ENCODE measurements at regions not wholly inside any gene's neighbourhood (a gene's known extent, or its start where the extent isn't known, plus 50 kb on each side); places are given as distances from the start of the nearest gene placed in this dataset.

GRCh38 chr5:88551724-88552345, 283.2 kb upstream of the TMEM161B start (continued):
- TF ChIP-seq ZNF687 (IDR thresholded peaks at IDR 0.05) = no peak

GRCh38 chr5:88550736-88551135, 282.1 kb upstream of the TMEM161B start:
- ChIA-PET RAD21 (ENCODE audit: unreplicated experiment) (no interaction called here), POLR2A (no interaction called here), CTCF (interaction anchor here (0.7 kb wide), 1 partner anchor 141 kb away, joined by 3 read pairs; no protein-coding TSS in a partner anchor), SMC1A (ENCODE audit: uncharacterized antibody, unreplicated experiment) (interaction anchor here (0.6 to 0.7 kb wide), 2 partner anchors 8 to 634 kb away, joined by 3 to 5 read pairs; no protein-coding TSS in a partner anchor)
- ATAC-seq = no peak
- Histone ChIP-seq H3K9ac (ENCODE audit: control insufficient read depth, insufficient read depth, low read length) (no peak overlapping the region), H3K9me3 (replicated peaks; ENCODE audit: control insufficient read depth, insufficient read depth, low read length) (no peaks in the 10 kb centered on the region), H3K4me2 (ENCODE audit: control insufficient read depth, insufficient read depth) (no peak overlapping the region), H3K4me3 (no peak overlapping the region), H4K20me1 (ENCODE audit: control insufficient read depth, insufficient read depth) (no peaks in the 10 kb centered on the region), H3K27me3 (replicated peaks in 1 of 2; ENCODE audit: control insufficient read depth in 2 of 2, insufficient read depth in 2 of 2, low read length in 1 of 2) (no peaks in the 10 kb centered on the region; a peak in 1 of 4 replicates), H3K36me3 (ENCODE audit: control insufficient read depth in 2 of 2, insufficient read depth in 2 of 2, low read length in 1 of 2) (no peaks in the 10 kb centered on the region), H3K27ac (ENCODE audit: control insufficient read depth, insufficient read depth) (no peak overlapping the region), H2AFZ (ENCODE audit: control insufficient read depth, low read depth, low read length) (no peak overlapping the region), H3K79me2 (ENCODE audit: control insufficient read depth, insufficient read depth, low read length) (no peaks in the 10 kb centered on the region), H3K4me1 (ENCODE audit: control insufficient read depth, insufficient read depth, low read length) (no peaks in the 10 kb centered on the region)
- intact Hi-C loops (cut with micrococcal nuclease; ENCODE audit: unreplicated experiment) = no loop called here
- FAIRE-seq = no peak
- no peak for DNase-seq (ENCODE audit: low read depth, low spot score)
- no TSS peak for BruUV-seq (replicated peaks)
- in situ Hi-C loops (cut with MboI) = no loop called here
- no peak for TF ChIP-seq ZNF24 (IDR thresholded peaks at IDR 0.05)
- TF ChIP-seq MXI1 (IDR thresholded peaks at IDR 0.05; ENCODE audit: low read depth, low read length) = no peak
- TF ChIP-seq YBX1 (IDR thresholded peaks at IDR 0.05) = no peak
- TF ChIP-seq MTA3 (IDR thresholded peaks at IDR 0.05; ENCODE audit: borderline replicate concordance, low read length) = no peak
- no peak for TF ChIP-seq TBL1XR1 (IDR thresholded peaks at IDR 0.05; ENCODE audit: low read depth, low read length)
- no peak for TF ChIP-seq CHD2 (IDR thresholded peaks at IDR 0.05; ENCODE audit: borderline replicate concordance, low read depth, low read length)
- TF ChIP-seq FOXM1 (IDR thresholded peaks at IDR 0.05; ENCODE audit: low read depth, low read length) = no peak
- TF ChIP-seq ZBTB11 (CRISPR knock-in tag; IDR thresholded peaks at IDR 0.05) = no peak
- TF ChIP-seq SIN3A (IDR thresholded peaks at IDR 0.05; ENCODE audit: low read depth, low read length) = no peak
- TF ChIP-seq, protein P1, sequence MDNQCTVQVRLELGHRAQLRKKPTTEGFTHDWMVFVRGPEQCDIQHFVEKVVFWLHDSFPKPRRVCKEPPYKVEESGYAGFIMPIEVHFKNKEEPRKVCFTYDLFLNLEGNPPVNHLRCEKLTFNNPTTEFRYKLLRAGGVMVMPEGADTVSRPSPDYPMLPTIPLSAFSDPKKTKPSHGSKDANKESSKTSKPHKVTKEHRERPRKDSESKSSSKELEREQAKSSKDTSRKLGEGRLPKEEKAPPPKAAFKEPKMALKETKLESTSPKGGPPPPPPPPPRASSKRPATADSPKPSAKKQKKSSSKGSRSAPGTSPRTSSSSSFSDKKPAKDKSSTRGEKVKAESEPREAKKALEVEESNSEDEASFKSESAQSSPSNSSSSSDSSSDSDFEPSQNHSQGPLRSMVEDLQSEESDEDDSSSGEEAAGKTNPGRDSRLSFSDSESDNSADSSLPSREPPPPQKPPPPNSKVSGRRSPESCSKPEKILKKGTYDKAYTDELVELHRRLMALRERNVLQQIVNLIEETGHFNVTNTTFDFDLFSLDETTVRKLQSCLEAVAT (IDR thresholded peaks at IDR 0.05) = no peak
- TF ChIP-seq CBX3 (IDR thresholded peaks at IDR 0.05; ENCODE audit: borderline replicate concordance, low read depth) = no peak
- TF ChIP-seq EZH2 (IDR thresholded peaks at IDR 0.05; ENCODE audit: borderline replicate concordance, control insufficient read depth, low read depth, low read length) = no peak
- TF ChIP-seq FOS (IDR thresholded peaks at IDR 0.05; ENCODE audit: borderline replicate concordance, extremely low read depth, insufficient read length) = no peak
- no peak for TF ChIP-seq MEF2B (IDR thresholded peaks at IDR 0.05; ENCODE audit: partially characterized antibody, poor library complexity, severe bottlenecking)

Data from GM12878 (cell line).